ENCODE measurements at regions not wholly inside any gene's neighbourhood (a gene's known extent, or its start where the extent isn't known, plus 50 kb on each side); places are given as distances from the start of the nearest gene placed in this dataset.
A peak's percentile ranks its signal among the peaks of the same experiment; 100 is the strongest.

- Mint-ChIP-seq H3K27me3 (ENCODE audit: low read depth) (no peaks in the 10 kb centered on the region), H3K36me3 (ENCODE audit: low read depth) (no peaks in the 10 kb centered on the region), H3K27ac (ENCODE audit: unreplicated experiment) (no peak overlapping the region), H3K4me1 (no peaks in the 10 kb centered on the region), H3K4me3 (no peak overlapping the region), H3K9me3 (peaks cover 4% of the 10 kb centered on the region)
- DNase-seq (ENCODE audit: low read depth, low spot score), result no peak
- TF ChIP-seq CTCF (conservative IDR thresholded peaks at IDR 0.05), result no peak
Measured at GRCh38 chr3:187977659-187978058, 176.3 kb upstream of the LPP start.

GRCh38 chr3:187978433-187979011, 175.4 kb upstream of the LPP start:
- Mint-ChIP-seq H3K27me3 (ENCODE audit: low read depth) (no peaks in the 10 kb centered on the region), H3K27ac (ENCODE audit: unreplicated experiment) (no peak overlapping the region), H3K36me3 (ENCODE audit: low read depth) (no peaks in the 10 kb centered on the region), H3K4me1 (no peaks in the 10 kb centered on the region), H3K4me3 (no peak overlapping the region), H3K9me3 (peaks cover 4% of the 10 kb centered on the region)
- DNase-seq (ENCODE audit: low read depth, low spot score), result no peak
- no peak for TF ChIP-seq CTCF (conservative IDR thresholded peaks at IDR 0.05)

- no peak overlapping the region for H3K4me3 Mint-ChIP-seq
- H3K36me3 Mint-ChIP-seq (ENCODE audit: low read depth), result no peaks in the 10 kb centered on the region
- peaks cover 4% of the 10 kb centered on the region for H3K9me3 Mint-ChIP-seq
- DNase-seq (ENCODE audit: low read depth, low spot score), result no peak
- no peak overlapping the region for H3K27ac Mint-ChIP-seq (ENCODE audit: unreplicated experiment)
- no peak for TF ChIP-seq CTCF (conservative IDR thresholded peaks at IDR 0.05)
- no peaks in the 10 kb centered on the region for H3K27me3 Mint-ChIP-seq (ENCODE audit: low read depth)
- H3K4me1 Mint-ChIP-seq, result no peaks in the 10 kb centered on the region
Measured at GRCh38 chr3:187979564-187979963, 174.4 kb upstream of the LPP start.

- no peak for TF ChIP-seq CTCF (conservative IDR thresholded peaks at IDR 0.05)
- Mint-ChIP-seq H3K36me3 (ENCODE audit: low read depth) (no peaks in the 10 kb centered on the region), H3K4me3 (no peak overlapping the region), H3K27ac (ENCODE audit: unreplicated experiment) (no peak overlapping the region), H3K9me3 (peaks cover 4% of the 10 kb centered on the region), H3K4me1 (peaks cover 7% of the 10 kb centered on the region), H3K27me3 (ENCODE audit: low read depth) (no peaks in the 10 kb centered on the region)
- no peak for DNase-seq (ENCODE audit: low read depth, low spot score)
Measured at GRCh38 chr3:187980861-187981260, 173.1 kb upstream of the LPP start.

- peaks cover 8% of the 10 kb centered on the region for H3K4me1 Mint-ChIP-seq
- DNase-seq (ENCODE audit: low read depth, low spot score), result no peak
- H3K27ac Mint-ChIP-seq (ENCODE audit: unreplicated experiment), result peak overlapping the region; percentile 59
- H3K9me3 Mint-ChIP-seq, result peaks cover 4% of the 10 kb centered on the region
- no peak overlapping the region for H3K4me3 Mint-ChIP-seq
- H3K27me3 Mint-ChIP-seq (ENCODE audit: low read depth), result no peaks in the 10 kb centered on the region
- H3K36me3 Mint-ChIP-seq (ENCODE audit: low read depth), result no peaks in the 10 kb centered on the region
- TF ChIP-seq CTCF (conservative IDR thresholded peaks at IDR 0.05), result no peak
Measured at GRCh38 chr3:187982142-187982541, 171.8 kb upstream of the LPP start.

Data from neural crest cell (in vitro differentiated cells).